Activated T-helper 9 cell treated with anti-CD3 and anti-CD28 coated beads, Interleukin-2, amount 50 U/mL, for 16 hours (primary cell): ENCODE measurements at regions not wholly inside any gene's neighbourhood (a gene's known extent, or its start where the extent isn't known, plus 50 kb on each side); places are given as distances from the start of the nearest gene placed in this dataset.

ENCODE experiments used
- DNase-seq: peaks from one replicate; pipeline ENCODE4 v3.0.0-alpha.2; 2020; ENCODE audit warnings: low read depth

- no peak for DNase-seq
These were observed 877.5 kb upstream of the TENM3 start for GRCh38 chr4:181365671-181366070.

DNA sequence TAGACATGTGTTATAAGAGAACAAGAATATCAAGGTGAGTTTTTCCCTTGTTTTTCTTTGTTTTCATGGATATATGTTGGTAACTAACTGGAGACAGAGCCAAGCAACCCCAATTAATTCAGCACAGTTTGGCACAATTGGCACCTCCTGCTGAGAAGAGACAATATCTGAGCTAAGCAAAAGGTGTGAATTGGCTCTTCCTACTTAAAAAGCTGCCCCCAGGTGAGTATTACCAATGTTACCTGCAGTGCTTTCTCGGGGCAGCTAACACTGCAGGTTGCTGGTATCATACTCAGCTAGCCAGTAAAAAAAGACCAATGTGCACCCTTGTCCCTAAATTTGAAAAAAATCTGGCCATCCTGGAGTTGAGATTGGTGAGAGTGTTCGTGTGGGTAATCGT lies 871.2 kb upstream of the TENM3 start:
- DNase-seq, result no peak

DNA sequence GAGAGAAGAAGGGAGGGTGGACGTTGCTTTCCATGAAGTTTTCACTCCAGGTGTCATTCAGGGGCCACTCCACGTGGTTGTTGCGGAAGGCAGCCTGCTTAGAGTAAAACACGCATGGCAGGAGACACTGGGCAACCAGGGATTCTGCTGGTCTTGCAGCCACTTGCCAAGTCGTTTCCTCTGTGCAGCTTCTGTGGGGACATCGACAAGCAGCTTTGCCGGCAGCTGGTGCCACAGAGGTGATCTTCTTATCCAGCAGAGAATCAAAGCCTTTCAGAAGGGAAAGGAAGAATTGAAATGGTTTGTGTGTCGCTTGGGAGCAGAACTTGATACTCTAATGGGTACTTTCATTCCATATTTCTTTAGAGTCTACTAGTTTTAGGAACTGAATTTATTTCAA lies 867.1 kb upstream of the TENM3 start:
- DNase-seq, result no peak

- DNase-seq, result no peak
These were observed 855.1 kb upstream of the TENM3 start for GRCh38 chr4:181388061-181388460.

- DNase-seq, result no peak
These were observed 826.2 kb upstream of the TENM3 start for GRCh38 chr4:181416966-181417365.

DNA sequence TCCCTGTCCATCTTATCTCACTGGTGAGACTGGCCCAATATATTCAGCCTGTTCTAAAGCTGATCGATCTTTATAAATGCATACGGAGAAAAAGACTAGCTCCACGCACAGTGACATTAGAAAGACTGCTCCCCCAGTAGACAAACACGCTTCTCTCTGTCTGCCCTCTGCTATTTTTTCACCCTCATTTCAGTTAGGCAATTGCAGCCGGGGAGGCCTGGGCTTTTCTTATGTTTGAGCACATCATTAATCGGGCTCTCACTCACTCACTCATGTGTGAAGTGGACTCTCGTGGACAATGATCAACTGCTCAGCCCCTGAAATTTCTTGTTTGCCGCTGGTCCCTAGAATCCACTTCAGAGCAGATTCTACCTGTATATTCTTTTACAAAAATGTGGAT lies 824.7 kb upstream of the TENM3 start:
- no peak for DNase-seq

DNA sequence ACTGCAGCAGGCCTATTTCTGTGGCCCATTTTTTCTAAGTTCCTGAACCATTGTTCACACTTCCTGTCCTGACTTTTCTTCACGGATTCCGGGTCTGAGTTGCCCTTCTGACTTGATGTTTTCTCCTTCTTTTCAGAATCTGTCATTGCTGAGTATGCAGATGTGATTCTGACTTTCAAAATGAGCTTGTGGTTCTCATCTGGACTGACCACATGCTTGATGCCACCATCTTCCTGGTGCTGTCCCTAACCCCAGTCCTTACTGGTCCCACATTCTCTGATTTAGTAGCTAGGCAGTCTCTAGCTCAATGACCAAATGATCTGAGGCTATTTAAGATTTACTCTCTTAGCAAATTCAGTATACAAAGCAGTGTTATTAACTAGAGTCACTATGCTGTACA lies 822.3 kb upstream of the TENM3 start:
- DNase-seq, result no peak

DNA sequence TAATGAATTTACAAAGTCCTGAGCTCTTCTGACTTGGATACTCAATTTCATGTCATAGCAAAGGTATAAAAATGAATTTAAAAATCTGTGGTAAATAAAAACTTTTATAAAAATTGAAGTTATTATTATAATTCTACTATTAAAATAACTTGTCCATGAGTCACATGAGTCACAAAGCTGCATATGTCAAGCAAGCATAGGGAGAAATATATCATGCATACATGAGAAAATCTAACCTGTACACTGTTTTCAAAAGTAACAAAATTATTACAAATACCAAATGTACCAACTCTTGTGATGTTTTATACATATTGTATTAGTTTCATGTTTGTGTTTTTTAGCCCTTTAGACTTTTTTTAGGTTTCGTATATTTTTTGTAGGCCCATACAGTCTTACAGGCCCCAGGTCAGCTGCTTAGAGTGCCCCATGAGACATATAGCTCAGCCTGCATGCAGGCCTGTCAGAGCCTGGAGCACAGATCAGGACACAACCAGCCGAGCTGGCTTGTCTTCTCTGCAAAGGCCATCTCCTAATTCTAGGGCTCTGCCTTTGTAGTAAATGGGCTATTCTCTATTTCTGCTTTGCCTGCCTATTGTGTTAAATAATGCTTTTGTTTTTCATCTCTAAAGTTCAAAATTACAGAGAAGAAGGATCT lies 818.7 kb upstream of the TENM3 start:
- no peak for DNase-seq

- DNase-seq, result no peak
These were observed 816.1 kb upstream of the TENM3 start for GRCh38 chr4:181427076-181427475.

- DNase-seq, result no peak
These were observed 812.2 kb upstream of the TENM3 start for GRCh38 chr4:181431006-181431405.

DNA sequence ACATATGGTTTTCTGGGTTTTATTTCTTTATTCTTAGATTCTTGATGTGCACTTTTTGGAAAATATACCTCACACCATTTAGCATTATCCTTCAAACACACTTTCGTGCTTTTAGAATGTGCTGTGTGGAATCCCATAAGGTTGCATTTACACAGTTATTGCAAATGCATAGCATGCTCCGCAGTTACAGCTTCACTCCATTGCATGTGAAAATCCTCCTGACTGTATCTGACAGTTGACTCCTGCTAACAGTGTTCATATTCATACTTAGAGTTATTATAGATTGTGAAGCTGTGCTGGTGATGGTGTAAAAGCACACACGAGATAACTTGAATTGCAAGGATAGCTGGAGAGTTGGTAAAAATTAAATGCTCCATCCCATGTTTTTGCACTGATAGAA lies 811.5 kb upstream of the TENM3 start:
- no peak for DNase-seq

- DNase-seq, result no peak
These were observed 810.9 kb upstream of the TENM3 start for GRCh38 chr4:181432335-181432734.

DNA sequence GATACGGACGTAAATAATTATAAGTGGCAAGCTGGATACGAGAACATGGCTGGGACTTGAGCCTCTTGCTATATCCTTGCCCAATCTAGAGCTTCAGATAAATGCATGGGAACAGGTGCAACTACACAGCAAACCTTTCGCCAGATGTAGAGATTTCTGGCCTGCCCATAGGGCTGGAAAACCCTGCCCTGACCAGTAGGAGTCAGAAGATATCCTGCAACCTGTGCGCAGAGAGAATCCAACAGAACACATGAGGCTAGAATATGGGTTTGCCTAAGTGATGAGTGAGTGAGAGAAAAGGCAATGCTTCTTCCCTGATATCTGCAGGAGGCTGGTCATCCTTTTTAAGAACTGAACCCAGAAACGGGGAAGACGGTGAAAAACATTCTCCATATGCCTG lies 805.3 kb upstream of the TENM3 start:
- DNase-seq, result no peak

GRCh38 chr4:181438641-181439040 lies 804.6 kb upstream of the TENM3 start:
- no peak for DNase-seq

DNA sequence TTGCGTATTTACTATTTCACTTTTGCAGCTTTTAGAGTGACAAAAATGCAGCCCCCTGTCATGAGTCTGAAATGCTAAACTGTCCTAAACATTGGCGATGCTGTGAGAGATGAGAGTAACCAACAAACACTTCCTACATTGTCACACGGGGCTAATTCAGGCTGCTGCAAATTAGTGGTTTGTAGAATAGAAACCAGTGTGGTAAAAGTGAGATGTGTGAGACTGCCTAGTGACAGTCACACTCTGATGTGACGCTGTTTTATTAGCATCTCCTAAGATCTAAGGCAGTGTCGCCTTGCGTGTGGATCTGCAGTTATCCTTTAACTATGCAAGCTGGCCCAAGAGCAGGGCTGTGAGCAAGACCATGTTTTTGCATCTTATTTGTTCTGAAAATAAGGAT lies 800.2 kb upstream of the TENM3 start:
- no peak for DNase-seq

DNA sequence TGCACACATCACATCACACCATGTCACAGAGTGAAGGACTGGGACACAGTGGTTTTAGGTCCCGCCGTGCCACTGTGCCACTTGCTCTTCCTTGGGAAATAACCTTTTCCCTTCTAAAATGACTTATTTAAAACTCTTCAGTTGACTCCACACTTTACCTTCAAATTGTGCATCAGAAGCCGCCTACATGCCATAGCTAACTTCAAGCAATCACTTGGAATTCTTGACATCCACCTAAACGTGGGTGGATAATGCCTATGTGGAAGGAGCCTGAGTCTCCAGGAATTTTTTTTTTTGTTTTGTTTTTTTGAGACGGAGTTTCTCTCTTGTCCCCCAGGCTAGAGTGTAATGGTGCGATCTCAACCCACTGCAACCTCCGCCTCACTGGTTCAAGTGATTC lies 777.4 kb upstream of the TENM3 start:
- no peak for DNase-seq

- no peak for DNase-seq
These were observed 774.8 kb upstream of the TENM3 start for GRCh38 chr4:181468451-181468850.

DNA sequence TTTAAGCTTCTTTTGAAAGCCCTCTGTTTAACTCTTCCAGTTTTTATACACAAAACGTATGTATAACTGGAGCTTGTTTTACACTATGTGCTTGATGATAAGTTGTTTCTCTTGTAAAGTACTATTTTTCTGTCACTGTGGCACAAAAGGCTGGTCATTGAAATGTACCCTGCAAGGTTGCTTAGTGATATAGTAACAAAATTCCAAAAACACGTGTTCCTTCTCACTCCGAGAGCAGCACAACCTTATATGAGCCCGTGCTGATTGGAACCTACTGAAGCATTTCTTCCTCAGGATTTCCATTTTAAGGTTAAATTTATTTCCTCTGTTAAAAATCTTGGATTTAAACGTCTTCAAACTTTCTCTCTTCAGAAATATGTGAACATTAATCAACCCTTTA lies 772.9 kb upstream of the TENM3 start:
- DNase-seq, result no peak

- no peak for DNase-seq
These were observed 767.8 kb upstream of the TENM3 start for GRCh38 chr4:181475359-181475758.

GRCh38 chr4:181475781-181476507 lies 767.3 kb upstream of the TENM3 start:
- DNase-seq, result no peak

GRCh38 chr4:181476508-181476890 lies 766.7 kb upstream of the TENM3 start:
- no peak for DNase-seq

GRCh38 chr4:181477591-181477990 lies 765.6 kb upstream of the TENM3 start:
- DNase-seq, result no peak

DNA sequence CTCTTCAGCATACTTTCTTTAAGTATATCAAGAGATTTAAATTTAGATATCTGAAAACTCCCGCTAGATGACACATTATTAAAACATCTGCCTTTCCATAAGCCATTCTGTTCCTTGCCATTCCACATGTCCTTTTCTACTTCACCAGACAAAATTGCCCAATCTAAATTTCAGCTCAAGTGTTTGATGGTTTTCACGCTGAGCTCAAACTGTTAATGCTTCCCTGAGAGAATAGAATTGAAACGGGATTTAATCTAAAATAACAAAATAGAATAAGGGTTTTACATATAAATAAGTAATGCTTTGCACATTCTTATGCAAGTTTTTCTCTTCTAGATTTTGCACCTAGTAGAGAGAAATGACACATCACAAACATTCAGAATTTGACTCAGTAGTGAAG lies 764.5 kb upstream of the TENM3 start:
- DNase-seq, result no peak

GRCh38 chr4:181479141-181479540 lies 764.1 kb upstream of the TENM3 start:
- DNase-seq, result no peak
